H1 (cell line): ENCODE measurements at regions not wholly inside any gene's neighbourhood (a gene's known extent, or its start where the extent isn't known, plus 50 kb on each side); places are given as distances from the start of the nearest gene placed in this dataset.
A peak's percentile ranks its signal among the peaks of the same experiment; 100 is the strongest.

Experiments used
- CTCF ChIA-PET: fragments of 300-600 bp; sonication (Branson Sonifier 250); formaldehyde crosslinking; loops from one replicate; lab custom pipeline; 2021; ENCODE audit not compliant: partially characterized antibody; lab: Charles Lee
- POLR2A ChIA-PET: fragments of 300-600 bp; sonication (Branson Sonifier 250); formaldehyde crosslinking; loops from one replicate; lab custom pipeline; 2021; ENCODE audit warnings: inconsistent platforms; ENCODE audit not compliant: partially characterized antibody; lab: Charles Lee
- DNase-seq, 2 experiments: peaks; one replicate each; pipeline versions ENCODE4 v3.0.0 to v3.0.0-alpha.2; 2010 to 2022; ENCODE audit warnings: low spot score in 2 of 2, low read depth in 1 of 2, mixed read lengths in 1 of 2
- FAIRE-seq: peaks from 2 replicates; lab custom pipeline; 2011; peaks lifted over from hg19 to GRCh38; lab: Jason Lieb, UNC
- H2AFZ ChIP-seq: 2 replicates; pipeline ENCODE4 v1.8.1; 2012; ENCODE audit warnings: low read length, inconsistent platforms
- H2AK5ac ChIP-seq: 2 replicates; pipeline ENCODE4 v1.6.1; 2013; ENCODE audit warnings: low read depth, low read length
- H2BK120ac ChIP-seq: replicated peaks from 2 replicates; pipeline ENCODE3; 2013; ENCODE audit warnings: low read depth, low read length, inconsistent platforms
- H2BK12ac ChIP-seq: 2 replicates; pipeline ENCODE4 v1.6.1; 2013; ENCODE audit warnings: low read depth, low read length
- H2BK15ac ChIP-seq: 2 replicates; pipeline ENCODE4 v1.6.1; 2013; ENCODE audit warnings: low read length
- H2BK20ac ChIP-seq: 2 replicates; pipeline ENCODE4 v1.6.1; 2013; ENCODE audit warnings: low read length
- H2BK5ac ChIP-seq: 2 replicates; pipeline ENCODE4 v1.6.1; 2013; ENCODE audit warnings: low read depth, low read length
- H3K14ac ChIP-seq: 2 replicates; pipeline ENCODE4 v1.6.1; 2013; ENCODE audit warnings: inconsistent platforms; ENCODE audit not compliant: insufficient read length
- H3K18ac ChIP-seq: 2 replicates; pipeline ENCODE4 v1.6.1; 2013; ENCODE audit warnings: low read length; ENCODE audit errors: extremely low read depth
- H3K23ac ChIP-seq: 2 replicates; pipeline ENCODE4 v1.6.1; 2013; ENCODE audit warnings: inconsistent platforms; ENCODE audit not compliant: insufficient read length
- H3K23me2 ChIP-seq: 2 replicates; pipeline ENCODE4 v1.6.1; 2013; ENCODE audit warnings: low read depth, low read length
- H3K27ac ChIP-seq: 2 replicates; pipeline ENCODE4 v1.6.1; 2011; ENCODE audit warnings: low read depth, low read length, inconsistent platforms
- H3K27me3 ChIP-seq, 4 experiments: replicated peaks in 1 of 4; 1 replicate in 1 of 4; 2 replicates in 3 of 4; pipeline versions ENCODE4 v1.6.1 to v1.8.1; 2011 to 2013; ENCODE audit warnings: low read length in 3 of 4, mild to moderate bottlenecking in 3 of 4, inconsistent platforms in 2 of 4, mixed read lengths in 2 of 4, moderate library complexity in 1 of 4; ENCODE audit not compliant: control insufficient read depth in 3 of 4, insufficient read depth in 3 of 4; ENCODE audit errors: extremely low read depth in 1 of 4
- H3K36me3 ChIP-seq, 4 experiments: 2 replicates each; pipeline versions ENCODE4 v1.6.1 to v1.8.1; 2011 to 2013; ENCODE audit warnings: mild to moderate bottlenecking in 4 of 4, low read length in 3 of 4, moderate library complexity in 2 of 4, control low read depth in 1 of 4, inconsistent platforms in 1 of 4; ENCODE audit not compliant: insufficient read depth in 4 of 4, control insufficient read depth in 2 of 4
- H3K4ac ChIP-seq: replicated peaks from 2 replicates; pipeline ENCODE3; 2013; ENCODE audit warnings: low read length, low read depth, mixed read lengths, inconsistent platforms; ENCODE audit not compliant: insufficient read length
- H3K4me1 ChIP-seq, 4 experiments: replicated peaks in 1 of 4; 1 replicate in 1 of 4; 2 replicates in 3 of 4; pipeline versions ENCODE4 v1.6.1 to v1.8.1; 2011 to 2013; ENCODE audit warnings: low read length in 3 of 4, inconsistent platforms in 2 of 4, mixed read lengths in 1 of 4; ENCODE audit not compliant: insufficient read depth in 4 of 4, control insufficient read depth in 3 of 4
- H3K4me2 ChIP-seq, 2 experiments: 2 replicates each; pipeline versions ENCODE4 v1.6.1 to v1.8.1; 2011 to 2013; ENCODE audit warnings: low read depth in 2 of 2, low read length in 2 of 2, control low read depth in 1 of 2, inconsistent platforms in 1 of 2, mild to moderate bottlenecking in 1 of 2; ENCODE audit not compliant: insufficient read depth in 1 of 2
- H3K4me3 ChIP-seq, 4 experiments: fragments of 200-600, 300-600 bp in 1 of 4; sonication (generic), shearing (Covaris generic), sonication (Bioruptor Twin) in 1 of 4; 2 replicates each; pipeline versions ENCODE4 v1.5.1 to v1.8.1; 2011 to 2016; ENCODE audit warnings: low read length in 4 of 4, low read depth in 3 of 4, control low read depth in 2 of 4, inconsistent platforms in 2 of 4, mild to moderate bottlenecking in 2 of 4, mixed read lengths in 1 of 4, moderate library complexity in 1 of 4; ENCODE audit not compliant: insufficient read depth in 2 of 4; ENCODE audit errors: extremely low read depth in 1 of 4
- H3K56ac ChIP-seq: replicated peaks from 2 replicates; pipeline ENCODE3; 2013; ENCODE audit warnings: low read depth, mild to moderate bottlenecking, mixed read lengths, low read length, inconsistent platforms; ENCODE audit not compliant: insufficient read length
- H3K79me1 ChIP-seq: 2 replicates; pipeline ENCODE4 v1.6.1; 2013; ENCODE audit warnings: low read depth, low read length, control low read depth
- H3K79me2 ChIP-seq, 2 experiments: 2 replicates each; pipeline versions ENCODE4 v1.6.1 to v1.8.1; 2012 to 2013; ENCODE audit warnings: low read length in 2 of 2, mild to moderate bottlenecking in 2 of 2, inconsistent platforms in 1 of 2; ENCODE audit not compliant: insufficient read depth in 2 of 2, control insufficient read depth in 1 of 2
- H3K9ac ChIP-seq, 4 experiments: replicated peaks in 1 of 4; 1 replicate in 1 of 4; 2 replicates in 3 of 4; pipeline versions ENCODE4 v1.6.1 to v1.8.1; 2011 to 2013; ENCODE audit warnings: low read depth in 3 of 4, low read length in 3 of 4, control low read depth in 2 of 4, mild to moderate bottlenecking in 2 of 4, moderate library complexity in 2 of 4, inconsistent platforms in 1 of 4; ENCODE audit errors: extremely low read depth in 1 of 4
- H3K9me3 ChIP-seq, 2 experiments: 2 replicates each; pipeline versions ENCODE4 v1.6.1 to v1.8.1; 2012 to 2013; ENCODE audit warnings: mild to moderate bottlenecking in 2 of 2, moderate library complexity in 2 of 2, control low read depth in 1 of 2, inconsistent platforms in 1 of 2, low read depth in 1 of 2, low read length in 1 of 2, mixed read lengths in 1 of 2; ENCODE audit not compliant: insufficient read depth in 2 of 2
- H4K20me1 ChIP-seq, 2 experiments: replicated peaks in 1 of 2; 2 replicates each; pipeline versions ENCODE3 to v1.8.1; 2011 to 2013; ENCODE audit warnings: inconsistent platforms in 2 of 2, low read length in 2 of 2, mild to moderate bottlenecking in 1 of 2; ENCODE audit not compliant: insufficient read depth in 2 of 2, control insufficient read depth in 1 of 2
- H4K5ac ChIP-seq: 2 replicates; pipeline ENCODE4 v1.6.1; 2013; ENCODE audit warnings: low read length, low read depth, mixed read lengths, inconsistent platforms; ENCODE audit not compliant: insufficient read length
- H4K8ac ChIP-seq: 2 replicates; pipeline ENCODE4 v1.8.0; 2013; ENCODE audit warnings: mild to moderate bottlenecking, moderate library complexity, low read length, inconsistent platforms; ENCODE audit not compliant: insufficient read depth; ENCODE audit errors: extremely low read depth
- H4K91ac ChIP-seq: replicated peaks from 2 replicates; pipeline ENCODE3; 2013; ENCODE audit warnings: low read length, mixed read lengths, inconsistent platforms; ENCODE audit not compliant: insufficient read length
- WGBS, 2 experiments: shearing (Covaris generic) in 1 of 2; methylation state at CpG; one replicate each; pipeline versions ENCODE4 v1.1.6 to v1.1.7; 2013 to 2015; ENCODE audit warnings: low lambda C conversion rate in 2 of 2, mixed read lengths in 2 of 2, inconsistent platforms in 1 of 2, low coverage in 1 of 2, missing lambda C conversion rate in 1 of 2; ENCODE audit not compliant: insufficient replicate concordance in 2 of 2, insufficient coverage in 1 of 2, insufficient read length in 1 of 2; ENCODE audit errors: extremely low coverage in 1 of 2, missing lambda C conversion rate in 1 of 2; 5-methylcytosine and 5-hydroxymethylcytosine counted together
- TF ChIP-seq, protein P1 (sequence below), 3 experiments: IDR thresholded peaks; 1 replicate in 2 of 3; 2 replicates in 1 of 3; pipeline versions ENCODE4 v1.5.1 to v1.6.1; 2011; ENCODE audit warnings: low read length in 3 of 3, mild to moderate bottlenecking in 3 of 3, inconsistent platforms in 2 of 3, low read depth in 1 of 3, moderate library complexity in 1 of 3; ENCODE audit not compliant: insufficient read depth in 1 of 3; ENCODE audit errors: control extremely low read depth in 1 of 3

DNA sequence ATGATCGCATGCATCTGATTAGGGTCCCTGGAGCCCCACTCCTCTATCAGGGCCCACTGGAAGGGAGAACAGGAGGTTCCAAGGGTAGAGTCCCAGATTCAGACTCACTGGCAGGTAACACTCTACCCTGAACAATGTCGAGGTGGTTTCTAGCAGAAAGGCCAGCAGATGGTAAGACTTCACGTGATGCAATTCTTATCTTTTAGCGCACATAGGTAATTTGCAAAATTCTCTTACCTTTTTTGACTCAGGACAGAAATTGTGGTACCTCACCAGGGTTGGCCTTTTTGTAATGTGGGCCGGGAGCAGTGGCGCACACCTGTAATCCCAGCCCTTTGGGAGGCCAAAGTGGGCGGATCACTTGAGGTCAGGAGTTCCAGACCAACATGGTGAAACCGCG lies 228.1 kb upstream of the JARID2 start:
- Histone ChIP-seq H4K20me1 (no peaks in the 10 kb centered on the region), H3K18ac (no peak overlapping the region), H2BK15ac (peak overlapping the region; percentile 88; the same call in 1 of the 2 replicates), H3K4me3 (peak overlapping the region in 1 of 4 experiments; percentile 11; a peak in 1 of 8 replicates), H3K9ac (peak overlapping the region in 1 of 4 experiments; percentile 6; a peak in 1 of 7 replicates), H3K23ac (no peak overlapping the region), H3K56ac (no peak overlapping the region), H3K14ac (no peak overlapping the region), H3K27me3 (no peaks in the 10 kb centered on the region), H2AFZ (no peak overlapping the region), H2BK12ac (no peak overlapping the region), H3K4ac (no peak overlapping the region), H2BK20ac (no peak overlapping the region), H2BK120ac (peak overlapping the region; percentile 65), H2AK5ac (no peak overlapping the region), H4K91ac (peak overlapping the region; percentile 25), H2BK5ac (peak overlapping the region; percentile 50), H3K4me1 (peaks cover 5 to 11% (median 10%) of the 10 kb centered on the region in 4 experiments; a peak in 6 of 7 replicates), H3K27ac (no peak overlapping the region), H3K79me2 (peaks cover 22 to 36% of the 10 kb centered on the region in 2 experiments), H3K9me3 (no peaks in the 10 kb centered on the region), H4K5ac (peak overlapping the region; percentile 33), H3K23me2 (peaks cover 7% of the 10 kb centered on the region; the same call in 1 of the 2 replicates), H3K36me3 (peaks cover 0 to 17% (median under 1%) of the 10 kb centered on the region in 4 experiments; a peak in 2 of 8 replicates), H4K8ac (no peak overlapping the region), H3K79me1 (peaks cover 6% of the 10 kb centered on the region; the same call in 1 of the 2 replicates), H3K4me2 (peak overlapping the region in 1 of 2 experiments; percentile 97; a peak in 3 of 4 replicates)
- 93% methylated on average over 9 of the region's 9 CpGs; no CpG with 5 or more reads in 1 of the 2 experiments for WGBS, 2 experiments
- DNase-seq (no peak), FAIRE-seq (no peak)
- TF ChIP-seq, protein P1, sequence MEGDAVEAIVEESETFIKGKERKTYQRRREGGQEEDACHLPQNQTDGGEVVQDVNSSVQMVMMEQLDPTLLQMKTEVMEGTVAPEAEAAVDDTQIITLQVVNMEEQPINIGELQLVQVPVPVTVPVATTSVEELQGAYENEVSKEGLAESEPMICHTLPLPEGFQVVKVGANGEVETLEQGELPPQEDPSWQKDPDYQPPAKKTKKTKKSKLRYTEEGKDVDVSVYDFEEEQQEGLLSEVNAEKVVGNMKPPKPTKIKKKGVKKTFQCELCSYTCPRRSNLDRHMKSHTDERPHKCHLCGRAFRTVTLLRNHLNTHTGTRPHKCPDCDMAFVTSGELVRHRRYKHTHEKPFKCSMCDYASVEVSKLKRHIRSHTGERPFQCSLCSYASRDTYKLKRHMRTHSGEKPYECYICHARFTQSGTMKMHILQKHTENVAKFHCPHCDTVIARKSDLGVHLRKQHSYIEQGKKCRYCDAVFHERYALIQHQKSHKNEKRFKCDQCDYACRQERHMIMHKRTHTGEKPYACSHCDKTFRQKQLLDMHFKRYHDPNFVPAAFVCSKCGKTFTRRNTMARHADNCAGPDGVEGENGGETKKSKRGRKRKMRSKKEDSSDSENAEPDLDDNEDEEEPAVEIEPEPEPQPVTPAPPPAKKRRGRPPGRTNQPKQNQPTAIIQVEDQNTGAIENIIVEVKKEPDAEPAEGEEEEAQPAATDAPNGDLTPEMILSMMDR (IDR thresholded peaks at IDR 0.05; ENCODE audit: control extremely low read depth in 1 of 3, insufficient read depth in 1 of 3, low read depth in 1 of 3, low read length in 3 of 3): no peak
- ChIA-PET CTCF (no interaction called here), POLR2A (interaction anchor here (0.7 to 1.5 kb wide), 4 partner anchors 14 to 251 kb away, joined by 3 to 4 read pairs (median 3); no protein-coding TSS in a partner anchor)
